Frontal cortex (tissue), 3 donors: ENCODE measurements at regions not wholly inside any gene's neighbourhood (a gene's known extent, or its start where the extent isn't known, plus 50 kb on each side); places are given as distances from the start of the nearest gene placed in this dataset.

ENCODE experiments used
- DNase-seq, 2 donors: peaks; one replicate each; pipeline ENCODE4 v3.0.0; 2012; ENCODE audit warnings: low spot score in 2 of 2
- FAIRE-seq: peaks from 2 replicates; lab custom pipeline; 2012; peaks lifted over from hg19 to GRCh38; lab: Jason Lieb, UNC
- donor health status: control.
- donor health status: control.
- donor health status: control.

- DNase-seq (no peak), FAIRE-seq (no peak)
Observed at GRCh38 chr5:143987264-143987663, 175.3 kb downstream of the HMHB1 start.

GRCh38 chr5:143987751-143988560 lies 176.0 kb downstream of the HMHB1 start:
- FAIRE-seq (no peak), DNase-seq (no peak)

DNA sequence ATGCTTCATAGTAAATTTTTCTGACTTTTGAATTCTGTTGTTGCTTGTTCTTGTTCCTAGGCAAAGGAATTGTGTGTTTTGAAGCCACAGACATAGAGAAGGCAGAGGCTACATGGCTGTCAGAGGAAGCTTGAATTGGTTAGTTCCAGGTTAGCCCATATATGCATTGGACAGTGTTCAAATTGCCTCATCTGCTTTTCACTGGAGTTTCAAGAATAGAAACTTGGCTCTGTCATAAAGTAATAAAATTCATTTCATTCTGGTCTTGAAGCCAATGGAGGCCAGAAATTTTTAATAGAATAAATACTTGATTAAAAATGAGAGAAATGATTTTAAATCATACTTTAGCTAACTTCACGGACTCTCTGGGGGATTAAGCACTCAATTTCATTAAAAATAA lies 178.0 kb downstream of the YIPF5 start:
- no peak for FAIRE-seq
- DNase-seq = no peak

DNA sequence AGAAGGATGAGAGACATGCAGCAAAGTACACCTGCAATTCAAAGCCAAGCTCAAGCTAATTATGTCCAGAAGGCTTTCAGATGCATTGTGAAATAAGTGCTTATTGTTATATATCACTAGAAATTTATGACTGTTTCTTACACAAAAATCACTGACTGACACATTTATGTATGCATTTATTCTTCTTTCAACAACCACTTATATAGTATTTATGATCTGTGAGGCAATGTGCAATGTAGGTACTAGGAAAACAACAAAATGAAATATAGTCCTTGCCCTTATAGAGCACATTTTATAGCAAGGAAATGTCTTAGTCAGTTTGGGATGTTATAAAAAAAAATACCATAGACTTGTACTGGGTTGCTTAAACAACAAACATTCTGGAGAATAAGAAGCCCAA lies 167.6 kb downstream of the YIPF5 start:
- no peak for DNase-seq
- no peak for FAIRE-seq

- DNase-seq (no peak), FAIRE-seq (no peak)
Observed at GRCh38 chr5:144003636-144004035, 166.8 kb downstream of the YIPF5 start.

GRCh38 chr5:144004146-144004545 lies 166.3 kb downstream of the YIPF5 start:
- FAIRE-seq = no peak

GRCh38 chr5:144004751-144005150 lies 165.7 kb downstream of the YIPF5 start:
- DNase-seq (no peak), FAIRE-seq (no peak)

More at GRCh38 chr5:144004146-144004545, 166.3 kb downstream of the YIPF5 start:
- no peak for DNase-seq

DNA sequence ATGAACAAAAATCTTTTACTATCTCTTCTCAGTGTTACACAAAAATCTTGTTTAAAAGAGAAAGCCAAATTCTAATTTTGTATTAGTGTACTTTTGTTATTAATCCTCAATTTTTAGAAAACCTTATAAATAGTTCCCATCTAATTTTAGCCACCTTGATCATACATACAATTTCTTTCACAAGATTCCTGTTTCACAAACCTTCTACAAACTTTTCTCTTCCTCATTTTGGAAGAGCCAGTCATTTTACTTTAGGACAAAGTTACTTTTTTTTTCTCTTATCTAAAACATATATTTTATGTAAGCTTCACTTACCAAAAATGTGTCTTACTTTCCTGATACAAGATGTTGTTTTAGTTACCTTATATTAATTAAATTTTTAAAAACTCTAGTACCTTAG lies 161.3 kb downstream of the YIPF5 start:
- no peak for FAIRE-seq
- DNase-seq = no peak

- no peak for FAIRE-seq
- DNase-seq = no peak
Observed at GRCh38 chr5:144011388-144011787, 159.1 kb downstream of the YIPF5 start.

GRCh38 chr5:144013816-144014215 lies 156.6 kb downstream of the YIPF5 start:
- no peak for FAIRE-seq
- no peak for DNase-seq

DNA sequence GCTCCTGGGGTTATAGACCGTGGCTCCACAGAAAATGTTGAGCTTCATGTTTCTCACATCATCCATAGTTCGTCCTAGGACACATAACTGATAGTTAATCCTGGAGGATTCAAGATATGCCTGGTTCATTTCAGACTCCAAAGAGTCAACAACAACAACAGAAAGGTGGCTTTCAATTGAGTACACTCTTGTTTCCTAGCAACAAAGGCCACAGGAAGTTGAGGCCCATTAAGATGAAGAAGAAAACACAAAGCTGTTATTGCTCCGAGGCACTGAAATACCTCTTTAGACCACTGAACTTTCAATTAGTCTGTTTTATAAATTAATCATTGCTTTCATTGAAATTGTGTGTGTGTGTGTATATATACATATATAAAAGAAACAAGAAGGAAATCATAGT lies 154.5 kb downstream of the YIPF5 start:
- no peak for FAIRE-seq
- no peak for DNase-seq

GRCh38 chr5:144017119-144017518 lies 153.3 kb downstream of the YIPF5 start:
- FAIRE-seq (no peak), DNase-seq (no peak)

DNA sequence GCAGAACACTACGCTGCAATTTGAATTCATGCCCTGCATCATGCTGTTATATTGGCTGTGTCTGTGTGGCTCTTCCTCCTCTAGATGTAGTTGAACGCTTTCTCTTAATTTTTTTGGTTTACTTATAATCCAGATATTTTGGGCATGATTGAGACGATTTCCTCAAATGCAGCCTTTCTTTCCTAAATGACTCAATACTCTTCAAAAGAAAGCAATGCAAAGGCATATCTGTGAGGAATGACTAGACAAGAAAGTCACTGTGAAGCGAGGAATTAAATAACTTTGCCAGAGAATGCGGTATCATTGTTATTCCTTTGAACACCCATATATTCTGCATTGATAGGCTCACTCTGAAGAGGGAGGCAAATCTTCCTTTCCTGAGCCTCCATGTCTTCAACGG lies 152.8 kb downstream of the YIPF5 start:
- FAIRE-seq (no peak), DNase-seq (no peak)

DNA sequence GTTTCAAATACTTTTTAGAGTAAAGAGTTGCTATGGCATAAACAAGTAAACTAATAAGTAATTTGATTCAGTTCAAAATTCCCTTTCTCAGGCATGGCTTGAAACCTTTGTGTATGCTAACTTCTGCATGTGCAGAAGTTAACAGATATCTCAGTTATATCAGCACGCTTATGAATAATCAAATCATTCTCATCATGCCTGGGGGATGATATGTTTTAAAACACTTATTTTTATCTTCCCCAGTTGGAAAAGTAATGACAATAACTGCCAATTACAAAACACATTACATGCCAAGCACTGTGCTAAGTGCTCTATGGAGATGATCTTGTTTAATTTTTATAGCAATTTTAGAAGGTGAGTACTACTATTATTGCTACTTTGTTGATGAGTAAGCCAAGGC lies 146.4 kb downstream of the YIPF5 start:
- FAIRE-seq (no peak), DNase-seq (no peak)

- DNase-seq = no peak
- FAIRE-seq = no peak
Observed at GRCh38 chr5:144024545-144024944, 145.9 kb downstream of the YIPF5 start.

DNA sequence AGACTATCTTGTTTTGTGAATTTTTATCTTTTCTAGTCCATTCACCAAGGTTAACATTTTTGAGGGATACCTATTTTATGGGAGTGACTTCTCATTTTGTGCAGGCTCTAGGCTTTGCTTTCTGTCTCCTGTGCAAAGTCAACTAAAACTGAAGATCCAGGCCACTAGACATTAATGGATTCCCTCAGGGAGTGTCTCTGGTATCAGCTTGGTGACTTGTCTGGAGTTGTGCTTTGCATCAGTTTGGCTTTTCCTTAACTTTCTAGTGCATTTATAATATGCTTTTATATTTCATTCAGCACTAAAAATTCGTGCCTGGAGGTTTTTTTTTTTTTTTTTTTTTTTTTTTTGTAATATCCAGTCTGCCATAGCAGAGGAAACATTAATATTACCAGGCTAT lies 144.2 kb downstream of the YIPF5 start:
- no peak for FAIRE-seq
- DNase-seq = no peak

GRCh38 chr5:144028058-144028457 lies 142.4 kb downstream of the YIPF5 start:
- no peak for FAIRE-seq

DNA sequence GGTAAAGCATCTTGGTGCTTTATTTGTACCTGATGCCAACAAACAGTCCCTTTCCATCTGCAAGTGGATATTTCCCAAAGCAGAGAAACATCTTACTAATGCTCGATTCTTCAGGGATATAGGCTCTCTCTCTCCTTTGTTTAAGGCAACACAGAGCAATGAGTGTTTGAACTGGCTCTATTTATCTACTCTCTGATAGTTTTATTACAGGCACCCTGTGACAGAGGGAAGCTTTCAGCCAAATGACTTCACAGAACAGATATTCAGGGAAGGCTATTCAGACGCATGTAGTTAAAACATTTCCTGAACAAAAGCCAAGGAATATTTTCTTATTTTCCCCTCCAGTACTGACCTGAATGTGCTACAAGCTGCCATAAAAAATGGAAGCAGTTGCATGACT lies 141.8 kb downstream of the YIPF5 start:
- FAIRE-seq = no peak
- DNase-seq = no peak

More at GRCh38 chr5:144028058-144028457, 142.4 kb downstream of the YIPF5 start:
- no peak for DNase-seq

GRCh38 chr5:144030904-144031303 lies 139.6 kb downstream of the YIPF5 start:
- DNase-seq = no peak
- no peak for FAIRE-seq

GRCh38 chr5:144032375-144032774 lies 138.1 kb downstream of the YIPF5 start:
- FAIRE-seq (no peak), DNase-seq (no peak)

- DNase-seq = no peak
- no peak for FAIRE-seq
Observed at GRCh38 chr5:144033486-144033885, 137.0 kb downstream of the YIPF5 start.
